ENCODE measurements at regions not wholly inside any gene's neighbourhood (a gene's known extent, or its start where the extent isn't known, plus 50 kb on each side); places are given as distances from the start of the nearest gene placed in this dataset.

DNA sequence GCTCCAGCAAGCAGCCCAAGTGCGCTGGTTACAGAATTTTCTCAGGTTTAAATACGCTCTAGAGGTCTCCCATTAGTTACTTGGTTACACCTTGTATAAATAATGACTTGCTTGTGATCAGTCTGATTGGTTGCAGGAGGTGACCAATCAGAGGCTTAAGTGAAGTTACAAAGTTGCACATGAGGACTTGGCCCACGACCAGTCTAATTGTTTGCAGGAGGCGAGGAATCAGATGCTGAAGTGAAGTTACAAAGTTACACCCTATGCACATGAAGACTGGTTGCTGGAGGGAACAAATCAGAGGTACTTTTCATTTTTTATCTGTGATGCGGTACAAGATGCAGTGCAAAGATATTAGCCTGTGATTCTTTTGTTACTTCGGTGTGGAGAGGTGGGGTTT is 80.7 kb downstream of the UBE2NL start:
- Histone ChIP-seq H3K27ac (ENCODE audit: low read length) (no peak overlapping the region), H3K9me3 (replicated peaks; ENCODE audit: insufficient read depth, low read length) (no peaks in the 10 kb centered on the region), H3K4me1 (ENCODE audit: low read length) (no peaks in the 10 kb centered on the region)

DNA sequence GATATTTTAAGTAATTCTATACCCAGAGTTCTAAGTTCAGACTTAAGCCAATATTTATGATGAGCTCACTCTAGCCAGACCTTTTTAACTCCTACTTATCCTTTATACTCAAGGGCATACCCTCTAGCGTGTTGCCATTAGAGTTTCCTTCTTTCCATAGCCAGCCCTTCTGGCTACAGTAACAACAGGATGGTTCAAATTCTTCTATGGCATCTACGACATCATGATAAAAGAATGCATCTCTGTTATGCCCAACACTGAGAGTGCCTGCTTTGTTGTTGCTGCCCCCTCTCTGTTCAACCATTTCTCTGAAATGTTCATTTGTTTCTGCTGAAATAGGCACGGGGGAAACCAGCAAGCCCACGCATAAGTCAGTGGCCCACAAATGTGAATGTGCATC is 104.5 kb downstream of the UBE2NL start:
- Histone ChIP-seq H3K9ac (ENCODE audit: low read length) (no peak overlapping the region), H3K4me2 (ENCODE audit: low read depth, low read length) (no peak overlapping the region), H3K9me2 (replicated peaks; ENCODE audit: insufficient read depth, low read length) (no peaks in the 10 kb centered on the region), H3K4me1 (ENCODE audit: low read length) (peaks cover 5% of the 10 kb centered on the region; the same call in 1 of the 2 replicates), H3K36me3 (replicated peaks; ENCODE audit: insufficient read depth, low read length) (no peaks in the 10 kb centered on the region), H3K9me3 (replicated peaks; ENCODE audit: insufficient read depth, low read length) (no peaks in the 10 kb centered on the region), H2AFZ (ENCODE audit: low read length) (no peak overlapping the region), H3K27ac (ENCODE audit: low read length) (no peak overlapping the region), H3K79me2 (ENCODE audit: low read length) (no peaks in the 10 kb centered on the region), H4K20me1 (ENCODE audit: insufficient read depth, low read length) (no peaks in the 10 kb centered on the region), H3K27me3 (replicated peaks; ENCODE audit: insufficient read depth, low read length) (no peaks in the 10 kb centered on the region), H3K4me3 (ENCODE audit: low read length) (no peak overlapping the region), H3F3A (ENCODE audit: insufficient read depth, low read length) (no peaks in the 10 kb centered on the region)
- TF ChIP-seq, protein P1, sequence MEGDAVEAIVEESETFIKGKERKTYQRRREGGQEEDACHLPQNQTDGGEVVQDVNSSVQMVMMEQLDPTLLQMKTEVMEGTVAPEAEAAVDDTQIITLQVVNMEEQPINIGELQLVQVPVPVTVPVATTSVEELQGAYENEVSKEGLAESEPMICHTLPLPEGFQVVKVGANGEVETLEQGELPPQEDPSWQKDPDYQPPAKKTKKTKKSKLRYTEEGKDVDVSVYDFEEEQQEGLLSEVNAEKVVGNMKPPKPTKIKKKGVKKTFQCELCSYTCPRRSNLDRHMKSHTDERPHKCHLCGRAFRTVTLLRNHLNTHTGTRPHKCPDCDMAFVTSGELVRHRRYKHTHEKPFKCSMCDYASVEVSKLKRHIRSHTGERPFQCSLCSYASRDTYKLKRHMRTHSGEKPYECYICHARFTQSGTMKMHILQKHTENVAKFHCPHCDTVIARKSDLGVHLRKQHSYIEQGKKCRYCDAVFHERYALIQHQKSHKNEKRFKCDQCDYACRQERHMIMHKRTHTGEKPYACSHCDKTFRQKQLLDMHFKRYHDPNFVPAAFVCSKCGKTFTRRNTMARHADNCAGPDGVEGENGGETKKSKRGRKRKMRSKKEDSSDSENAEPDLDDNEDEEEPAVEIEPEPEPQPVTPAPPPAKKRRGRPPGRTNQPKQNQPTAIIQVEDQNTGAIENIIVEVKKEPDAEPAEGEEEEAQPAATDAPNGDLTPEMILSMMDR (IDR thresholded peaks at IDR 0.05; ENCODE audit: low read length), result no peak
- TF ChIP-seq EZH2phosphoT487 (IDR thresholded peaks at IDR 0.05; ENCODE audit: low read length), result no peak
- no peak for DNase-seq

More for the DNA sequence above, 80.7 kb downstream of the UBE2NL start:
- H3K4me3 ChIP-seq (ENCODE audit: low read length), result no peak overlapping the region
- H4K20me1 ChIP-seq (ENCODE audit: insufficient read depth, low read length), result no peaks in the 10 kb centered on the region
- H3F3A ChIP-seq (ENCODE audit: insufficient read depth, low read length), result no peaks in the 10 kb centered on the region
- TF ChIP-seq EZH2 (optimal IDR thresholded peaks at IDR 0.05; ENCODE audit: low read depth, low read length) (no peak), EZH2phosphoT487 (IDR thresholded peaks at IDR 0.05; ENCODE audit: low read length) (no peak)
- TF ChIP-seq, protein P1 (IDR thresholded peaks at IDR 0.05; ENCODE audit: low read length), result no peak
- no peaks in the 10 kb centered on the region for H3K36me3 ChIP-seq (replicated peaks; ENCODE audit: insufficient read depth, low read length)
- no peaks in the 10 kb centered on the region for H3K27me3 ChIP-seq (replicated peaks; ENCODE audit: insufficient read depth, low read length)
- H3K4me2 ChIP-seq (ENCODE audit: low read depth, low read length), result no peak overlapping the region
- no peak overlapping the region for H2AFZ ChIP-seq (ENCODE audit: low read length)
- no peaks in the 10 kb centered on the region for H3K9me2 ChIP-seq (replicated peaks; ENCODE audit: insufficient read depth, low read length)
- no peaks in the 10 kb centered on the region for H3K79me2 ChIP-seq (ENCODE audit: low read length)
- DNase-seq, result no peak
- no peak overlapping the region for H3K9ac ChIP-seq (ENCODE audit: low read length)

DNA sequence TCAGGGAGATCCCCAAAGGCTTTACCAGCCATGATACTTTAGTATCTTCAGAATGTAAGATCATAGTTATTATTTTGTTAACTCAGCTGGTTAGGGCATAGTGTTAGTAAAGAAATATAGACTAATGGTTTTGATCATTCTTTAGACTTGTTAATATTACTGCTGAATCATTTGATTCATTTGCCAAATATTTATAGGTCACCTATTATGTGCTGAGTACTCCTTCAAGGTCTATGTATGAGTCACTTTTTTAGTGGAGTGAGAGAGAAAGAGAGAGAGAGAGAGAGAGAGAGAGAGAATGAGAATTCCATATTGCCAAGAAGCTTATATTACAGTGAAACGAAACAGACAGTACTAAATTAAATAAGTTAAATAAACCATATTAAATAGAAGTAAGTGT is 110.3 kb downstream of the UBE2NL start:
- TF ChIP-seq, protein P1 (IDR thresholded peaks at IDR 0.05; ENCODE audit: low read length), result no peak
- Histone ChIP-seq H3K79me2 (ENCODE audit: low read length) (no peaks in the 10 kb centered on the region), H3K36me3 (replicated peaks; ENCODE audit: insufficient read depth, low read length) (no peaks in the 10 kb centered on the region), H2AFZ (ENCODE audit: low read length) (no peak overlapping the region), H3K9me2 (replicated peaks; ENCODE audit: insufficient read depth, low read length) (no peaks in the 10 kb centered on the region), H3K4me1 (ENCODE audit: low read length) (no peaks in the 10 kb centered on the region), H3K27ac (ENCODE audit: low read length) (no peak overlapping the region), H3K9ac (ENCODE audit: low read length) (no peak overlapping the region), H3K4me2 (ENCODE audit: low read depth, low read length) (no peak overlapping the region), H3K27me3 (replicated peaks; ENCODE audit: insufficient read depth, low read length) (no peaks in the 10 kb centered on the region), H4K20me1 (ENCODE audit: insufficient read depth, low read length) (no peaks in the 10 kb centered on the region), H3F3A (ENCODE audit: insufficient read depth, low read length) (no peaks in the 10 kb centered on the region), H3K9me3 (replicated peaks; ENCODE audit: insufficient read depth, low read length) (no peaks in the 10 kb centered on the region), H3K4me3 (ENCODE audit: low read length) (no peak overlapping the region)
- no peak for DNase-seq

DNA sequence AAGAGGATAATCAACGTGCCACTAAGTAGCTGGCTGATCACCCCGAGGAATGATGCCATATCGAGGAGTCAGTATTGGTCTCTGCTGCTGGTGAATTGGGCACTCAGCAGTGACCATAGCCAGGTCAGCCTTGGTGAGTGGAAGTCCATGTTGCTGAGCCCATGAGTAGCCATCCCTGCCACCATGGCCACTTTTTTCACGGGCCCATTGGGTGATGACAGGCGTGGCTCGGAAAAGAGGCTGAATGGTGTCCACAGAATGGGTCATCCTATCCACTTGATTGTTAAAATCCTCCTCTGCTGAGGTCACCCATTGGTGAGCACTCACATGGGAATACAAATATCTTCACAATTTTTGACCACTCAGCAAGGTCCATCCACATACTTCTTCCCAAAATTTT is 114.4 kb downstream of the UBE2NL start:
- H3K27me3 ChIP-seq (replicated peaks; ENCODE audit: insufficient read depth, low read length), result no peaks in the 10 kb centered on the region
- no peaks in the 10 kb centered on the region for H4K20me1 ChIP-seq (ENCODE audit: insufficient read depth, low read length)

More for the DNA sequence above, 114.4 kb downstream of the UBE2NL start:
- no peaks in the 10 kb centered on the region for H3K9me3 ChIP-seq (replicated peaks; ENCODE audit: insufficient read depth, low read length)
- H3K4me3 ChIP-seq (ENCODE audit: low read length), result no peak overlapping the region
- no peak overlapping the region for H2AFZ ChIP-seq (ENCODE audit: low read length)
- H3K36me3 ChIP-seq (replicated peaks; ENCODE audit: insufficient read depth, low read length), result no peaks in the 10 kb centered on the region
- H3K79me2 ChIP-seq (ENCODE audit: low read length), result no peaks in the 10 kb centered on the region
- no peak overlapping the region for H3K4me2 ChIP-seq (ENCODE audit: low read depth, low read length)
- no peak overlapping the region for H3K9ac ChIP-seq (ENCODE audit: low read length)
- H3K27ac ChIP-seq (ENCODE audit: low read length), result no peak overlapping the region
- no peak for DNase-seq
- H3K9me2 ChIP-seq (replicated peaks; ENCODE audit: insufficient read depth, low read length), result no peaks in the 10 kb centered on the region
- no peak for TF ChIP-seq EZH2phosphoT487 (IDR thresholded peaks at IDR 0.05; ENCODE audit: low read length)
- H3K4me1 ChIP-seq (ENCODE audit: low read length), result no peaks in the 10 kb centered on the region
- H3F3A ChIP-seq (ENCODE audit: insufficient read depth, low read length), result no peaks in the 10 kb centered on the region
